Stimulated activated CD4-positive, alpha-beta T cell treated with anti-CD3 and anti-CD28 coated beads, Interleukin-1b, Interleukin-23, amount 100 ng/mL, for 48 hours (primary cell): ENCODE measurements at regions not wholly inside any gene's neighbourhood (a gene's known extent, or its start where the extent isn't known, plus 50 kb on each side); places are given as distances from the start of the nearest gene placed in this dataset.
"Not testable (repeated sequence)": the region's sequence is repeated elsewhere in the genome, so short reads cannot be mapped to it uniquely, and the experiment has no call there.

Experiments
- DNase-seq: peaks from one replicate; pipeline ENCODE4 v3.0.0-alpha.2; 2020

DNA sequence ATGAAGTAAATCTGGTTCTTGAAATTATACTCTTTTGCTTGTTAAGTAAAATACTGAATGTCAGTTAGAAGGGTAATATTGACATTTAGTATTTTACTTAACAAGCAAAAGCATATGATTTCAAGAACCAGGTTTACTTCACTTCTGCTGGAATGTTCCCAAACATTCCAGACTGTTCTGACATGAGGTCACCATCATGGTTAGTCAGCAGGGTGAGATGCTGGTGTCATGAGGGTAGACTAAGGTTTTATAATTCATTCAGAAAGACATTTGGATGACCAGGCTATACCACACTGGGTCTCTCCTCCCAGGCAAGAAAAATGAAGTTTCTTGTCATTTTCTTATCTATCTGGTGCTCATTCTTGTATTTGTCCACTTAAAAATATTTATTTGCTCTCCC lies 414.4 kb upstream of the MMS22L start:
- DNase-seq, result no peak

DNA sequence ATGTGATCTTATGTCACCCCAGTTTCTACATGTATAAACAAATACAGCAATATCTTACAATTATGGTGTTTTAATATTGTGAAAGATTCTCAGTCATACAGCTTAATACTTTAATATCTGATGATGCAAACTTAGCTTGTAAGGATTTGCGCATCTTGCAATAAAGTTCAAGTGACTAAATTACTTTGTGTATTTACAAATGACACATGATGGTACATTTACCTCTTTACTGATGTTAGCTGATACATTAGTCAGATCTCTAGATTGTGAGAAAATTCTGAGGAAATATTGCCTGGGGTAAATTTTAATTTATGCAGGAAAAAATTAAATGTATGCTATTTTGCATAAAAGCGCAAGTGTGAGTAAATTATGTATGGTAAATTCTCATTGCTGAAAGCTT lies 418.8 kb upstream of the MMS22L start:
- no peak for DNase-seq

DNA sequence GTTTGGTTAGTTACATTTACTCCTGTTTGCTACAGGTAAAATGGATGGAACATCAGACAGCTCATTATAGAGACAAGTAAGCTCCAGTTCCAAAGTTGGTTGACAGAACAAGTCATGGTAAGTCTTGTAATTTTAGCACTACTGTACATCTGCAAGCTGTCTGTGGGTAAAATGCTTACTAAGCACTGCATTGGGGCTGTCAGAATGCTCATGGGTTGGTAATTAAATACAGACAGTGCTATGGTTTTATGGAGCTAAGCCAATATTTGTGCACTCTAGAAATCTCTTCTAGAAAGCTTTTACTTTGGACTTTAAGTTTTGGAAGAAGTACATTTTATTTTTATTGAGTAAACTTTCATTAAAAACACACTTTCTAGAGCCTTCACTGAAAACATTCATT lies 419.2 kb upstream of the MMS22L start:
- DNase-seq, result no peak

DNA sequence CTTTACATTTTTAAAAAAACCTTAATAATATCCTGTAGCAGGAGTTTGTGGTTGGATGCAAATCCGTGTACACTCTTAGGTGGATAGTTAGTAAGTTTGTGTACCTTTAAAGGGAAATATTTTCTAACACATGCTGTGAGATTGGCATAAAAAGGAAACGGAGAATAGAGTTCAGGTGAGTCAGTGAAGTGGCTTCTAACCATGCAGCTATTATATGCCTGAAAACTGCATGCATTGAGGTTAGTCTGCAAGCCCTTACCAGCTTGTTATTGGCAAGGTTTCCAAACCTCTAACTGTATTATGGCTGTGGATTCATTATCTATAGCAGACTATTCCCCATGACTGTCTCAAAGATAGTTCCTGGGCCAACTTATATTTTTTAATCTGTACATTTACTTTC lies 420.6 kb upstream of the MMS22L start:
- DNase-seq, result no peak

DNA sequence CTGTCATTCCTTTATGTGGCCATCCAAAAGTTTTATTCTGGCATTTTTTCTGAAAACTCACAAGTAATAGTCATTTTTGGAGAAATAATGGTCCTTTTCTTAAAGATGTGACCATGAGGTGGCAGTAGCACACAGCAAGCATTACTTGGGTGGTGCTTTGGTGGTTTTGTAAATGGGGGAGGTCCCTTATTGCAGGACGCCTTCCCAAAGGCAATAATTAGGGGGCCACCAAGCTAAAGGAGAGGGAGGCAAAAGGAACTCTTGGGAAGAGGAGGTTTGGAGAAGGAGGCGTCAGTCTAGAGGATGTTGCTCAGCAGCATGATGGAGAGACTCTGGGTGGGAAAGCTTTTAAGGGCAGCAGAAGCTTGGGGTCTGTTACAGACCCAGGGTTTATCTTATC lies 422.6 kb upstream of the MMS22L start:
- DNase-seq, result no peak

DNA sequence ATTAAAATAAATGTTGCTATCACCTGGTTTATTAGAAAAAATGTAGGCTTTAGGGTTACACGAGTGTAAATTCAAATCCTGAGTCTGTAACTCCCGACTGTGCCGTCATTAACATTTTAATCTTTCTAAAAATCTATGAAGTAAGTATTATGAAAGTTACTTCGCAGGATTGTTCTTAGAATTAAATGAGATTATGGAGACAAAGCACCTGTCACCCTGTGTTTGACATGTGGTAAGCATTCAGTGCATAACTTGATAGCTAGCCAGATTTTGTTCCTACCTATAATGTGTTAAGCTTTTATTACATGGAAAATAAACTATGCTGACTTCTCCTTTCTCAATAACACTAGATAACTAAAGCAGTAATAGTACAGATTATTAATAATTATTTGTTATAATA lies 429.7 kb upstream of the MMS22L start:
- DNase-seq, result no peak

DNA sequence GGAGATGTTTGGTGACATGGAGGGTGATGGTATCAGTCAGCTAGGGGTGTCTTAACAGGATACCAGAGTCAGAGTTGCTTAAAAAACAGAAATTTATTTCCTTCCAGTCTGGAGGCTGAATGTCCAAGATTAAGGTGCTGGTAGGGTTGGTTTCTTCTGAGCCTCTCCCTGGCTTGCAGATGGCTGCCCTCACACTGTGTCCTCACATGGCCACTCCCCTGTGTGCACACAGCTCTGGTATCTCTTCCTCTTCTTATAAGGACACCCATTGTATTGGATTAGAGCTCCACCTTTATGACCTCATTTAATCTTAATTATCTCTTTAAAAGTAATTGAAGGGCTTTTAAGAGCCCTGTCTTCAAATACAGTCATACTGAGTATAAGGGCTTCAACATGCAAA lies 431.8 kb upstream of the MMS22L start:
- DNase-seq, result no peak

DNA sequence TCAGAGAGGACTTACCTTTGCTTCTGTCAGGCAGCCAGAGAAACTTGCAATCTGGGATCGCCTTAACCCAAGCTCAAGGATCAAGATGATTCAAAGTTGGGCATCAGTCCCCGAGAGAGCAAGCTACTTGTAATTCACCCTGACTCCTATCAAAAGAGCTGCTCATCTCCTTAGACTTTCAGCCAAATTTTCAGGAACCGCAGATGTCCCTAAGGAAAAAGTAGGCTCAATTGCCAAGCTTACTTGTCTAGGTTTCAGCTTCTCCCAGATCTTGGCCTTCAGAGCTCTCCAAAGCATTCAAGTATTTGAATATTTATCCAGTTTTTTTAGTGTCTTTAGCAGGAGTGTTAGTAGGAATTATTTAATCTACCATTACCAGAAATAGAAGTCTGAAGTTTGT lies 434.1 kb upstream of the MMS22L start:
- no peak for DNase-seq

DNA sequence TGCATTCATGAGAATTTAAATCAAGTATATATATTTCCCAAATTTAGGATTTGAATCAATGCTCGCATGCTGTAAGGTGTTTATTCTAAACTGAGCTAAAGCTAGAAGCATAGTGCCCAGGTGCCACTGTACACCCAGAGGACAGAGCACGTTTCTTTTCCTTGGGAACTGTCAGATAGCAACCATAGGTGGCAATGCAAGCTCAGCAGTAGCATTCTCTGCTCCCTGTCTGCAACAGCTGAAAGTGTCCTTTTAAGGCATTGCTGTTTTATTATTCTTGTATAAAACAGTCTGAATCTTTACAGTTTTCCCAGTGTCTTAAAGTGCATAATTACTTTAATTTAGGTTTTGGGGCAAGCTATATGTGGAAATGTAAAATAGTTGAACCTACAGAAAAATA lies 443.4 kb upstream of the MMS22L start:
- DNase-seq, result no peak

DNA sequence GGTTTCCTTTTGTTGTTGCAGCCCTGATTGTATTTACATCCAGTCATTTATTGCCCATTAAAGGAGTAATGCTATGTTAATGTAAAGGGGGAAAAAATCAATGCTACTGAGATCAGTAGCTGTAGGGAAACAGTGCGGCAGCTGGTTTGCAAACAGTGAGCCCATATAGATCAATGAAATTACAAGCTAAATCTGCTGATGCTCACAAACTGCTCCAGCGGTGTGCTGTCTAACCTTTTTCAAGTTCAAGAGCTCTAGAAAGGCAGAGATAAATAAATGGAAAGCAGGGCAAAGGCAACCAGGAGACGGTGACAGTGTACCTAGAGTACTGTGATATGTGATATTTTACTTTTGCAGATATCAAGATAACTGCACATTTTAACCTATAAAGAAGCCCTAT lies 449.0 kb upstream of the MMS22L start:
- no peak for DNase-seq

DNA sequence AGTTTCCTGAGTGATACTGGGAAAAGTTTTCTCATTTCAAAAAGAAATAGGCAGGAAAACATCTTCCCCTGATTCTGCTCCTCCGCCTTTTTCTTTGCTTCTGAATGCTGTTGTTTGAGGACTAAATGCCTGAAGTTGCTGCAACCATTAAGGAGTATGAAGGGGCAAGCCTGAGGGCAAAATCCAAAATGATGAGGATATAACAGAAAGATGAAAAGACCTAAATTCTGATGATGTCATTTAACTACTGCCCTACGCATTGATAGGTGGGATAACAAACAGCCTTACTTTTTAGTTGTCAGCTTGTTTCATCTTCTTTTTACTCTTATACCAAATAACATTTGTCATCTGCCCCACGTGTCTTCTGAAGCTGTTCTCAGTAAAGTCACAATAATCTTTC lies 474.6 kb upstream of the MMS22L start:
- no peak for DNase-seq

DNA sequence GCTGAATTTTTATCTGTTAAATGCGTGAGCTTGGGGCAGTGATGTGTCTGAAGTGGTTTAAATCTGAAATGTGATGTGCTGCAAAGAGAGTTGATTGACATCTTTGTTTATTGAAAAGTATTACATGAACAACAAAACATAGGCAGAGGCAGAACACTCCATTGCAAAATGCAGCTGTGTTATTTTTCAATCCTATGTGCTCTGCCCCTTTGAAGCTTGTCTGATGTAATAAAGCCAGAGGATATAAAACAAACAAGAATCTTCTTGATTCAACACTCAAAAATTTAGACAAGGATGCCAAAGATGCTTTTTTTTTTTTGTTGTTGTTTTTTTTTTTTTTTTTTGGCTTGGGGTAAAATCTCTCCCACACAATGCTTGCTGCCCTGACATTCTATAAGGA lies 482.4 kb upstream of the MMS22L start:
- no peak for DNase-seq

DNA sequence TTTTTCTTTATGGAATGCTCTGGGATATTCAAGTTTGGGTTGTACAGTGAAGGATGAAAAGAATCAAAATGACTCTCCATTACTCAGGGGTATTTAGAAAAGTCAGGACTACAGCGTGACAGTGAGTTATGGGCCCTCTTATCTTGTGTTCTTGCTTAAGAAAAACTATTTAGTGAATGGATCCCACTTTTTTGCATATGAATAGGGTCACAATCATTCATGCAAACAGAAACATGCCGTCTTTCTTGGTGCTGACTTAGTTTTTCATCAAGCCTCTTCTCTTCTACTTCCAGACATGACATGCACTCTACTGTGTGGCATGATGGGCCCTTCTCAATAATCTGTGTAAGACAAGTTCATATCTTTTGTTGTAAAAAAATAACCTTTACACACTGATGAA lies 488.4 kb upstream of the MMS22L start:
- DNase-seq, result no peak

DNA sequence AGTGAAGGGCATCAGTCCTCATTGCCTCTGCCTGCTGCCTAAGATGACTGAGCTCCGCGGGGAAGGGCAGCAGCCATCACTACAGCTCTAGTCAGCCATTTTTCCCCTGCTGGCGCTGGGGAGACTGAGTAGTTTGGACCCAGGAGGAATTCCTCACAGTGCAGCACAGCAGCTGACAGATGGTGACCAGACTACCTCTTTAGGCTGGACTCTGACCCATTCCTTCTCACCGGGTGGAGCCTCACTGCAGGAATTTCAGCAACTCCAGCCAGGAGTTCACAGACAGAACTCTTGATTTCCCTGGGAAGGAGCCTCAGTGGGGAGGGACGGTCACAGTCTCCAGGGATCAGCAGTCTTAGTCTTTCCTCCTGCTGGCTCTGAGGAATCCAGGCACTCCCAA lies 492.0 kb upstream of the MMS22L start:
- DNase-seq, result no peak

DNA sequence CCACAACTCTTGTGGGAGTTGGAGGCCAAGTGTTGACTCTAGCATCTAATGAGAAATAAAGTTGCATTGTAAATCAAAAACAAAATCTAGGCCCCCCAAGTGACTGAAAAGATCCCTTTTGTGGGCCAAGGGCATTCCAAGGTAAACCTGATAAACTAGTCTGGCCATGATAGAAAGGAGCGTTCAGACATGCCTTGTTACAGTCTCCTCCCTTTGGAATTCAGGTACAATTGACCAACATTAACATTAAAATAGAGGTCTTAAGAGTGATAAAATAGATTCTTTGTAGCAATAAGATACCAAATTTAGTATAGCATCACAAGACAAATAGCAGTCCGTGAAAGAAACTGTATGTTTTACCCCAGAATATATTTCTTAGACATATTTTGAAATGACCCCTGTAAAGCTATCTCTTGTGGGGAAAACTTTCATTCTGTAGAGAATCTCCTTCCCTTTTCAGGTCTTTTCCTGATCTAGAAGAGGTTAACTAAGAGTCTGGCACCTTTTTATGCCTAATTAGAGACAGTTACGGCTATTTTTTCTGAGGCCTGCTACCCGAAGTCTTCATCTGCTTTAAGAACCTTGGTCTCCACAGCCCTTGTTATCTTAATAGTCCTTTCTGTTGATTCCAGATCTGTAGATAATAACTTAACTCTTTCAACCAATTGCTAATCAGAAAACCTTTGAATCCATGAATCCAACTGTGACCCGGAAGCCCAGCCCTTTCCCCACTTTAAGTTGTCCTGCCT lies 495.4 kb upstream of the MMS22L start:
- no peak for DNase-seq

DNA sequence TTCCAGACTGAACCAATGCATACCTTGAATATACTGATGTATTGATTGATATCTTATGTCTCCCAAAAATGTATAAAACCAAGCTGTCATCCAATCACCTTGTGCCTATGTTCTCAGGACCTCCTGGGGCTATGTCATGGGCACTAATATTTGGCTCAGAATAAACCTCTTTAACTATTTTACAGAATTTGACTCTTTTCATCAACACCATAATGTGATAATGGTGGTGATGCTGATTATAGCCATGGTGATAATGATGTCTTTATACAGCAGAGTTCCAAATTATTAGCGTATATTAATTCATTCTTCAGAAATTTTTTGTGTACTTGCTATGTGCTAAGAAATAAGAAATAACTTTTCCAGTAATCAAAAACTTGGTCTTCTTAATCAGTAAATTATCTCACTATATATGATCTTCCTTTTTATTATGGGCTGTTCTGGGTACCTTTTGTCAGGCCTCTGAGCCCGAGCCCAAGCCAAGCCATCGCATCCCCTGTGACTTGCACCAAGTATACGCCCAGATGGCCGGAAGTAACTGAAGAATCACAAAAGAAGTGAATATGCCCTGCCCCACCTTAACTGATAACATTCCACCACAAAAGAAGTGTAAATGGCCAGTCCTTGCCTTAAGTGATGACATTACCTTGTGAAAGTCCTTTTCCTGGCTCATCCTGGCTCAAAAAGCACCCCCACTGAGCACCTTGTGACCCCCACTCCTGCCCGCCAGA lies 496.2 kb upstream of the MMS22L start:
- not testable (repeated sequence) for DNase-seq

DNA sequence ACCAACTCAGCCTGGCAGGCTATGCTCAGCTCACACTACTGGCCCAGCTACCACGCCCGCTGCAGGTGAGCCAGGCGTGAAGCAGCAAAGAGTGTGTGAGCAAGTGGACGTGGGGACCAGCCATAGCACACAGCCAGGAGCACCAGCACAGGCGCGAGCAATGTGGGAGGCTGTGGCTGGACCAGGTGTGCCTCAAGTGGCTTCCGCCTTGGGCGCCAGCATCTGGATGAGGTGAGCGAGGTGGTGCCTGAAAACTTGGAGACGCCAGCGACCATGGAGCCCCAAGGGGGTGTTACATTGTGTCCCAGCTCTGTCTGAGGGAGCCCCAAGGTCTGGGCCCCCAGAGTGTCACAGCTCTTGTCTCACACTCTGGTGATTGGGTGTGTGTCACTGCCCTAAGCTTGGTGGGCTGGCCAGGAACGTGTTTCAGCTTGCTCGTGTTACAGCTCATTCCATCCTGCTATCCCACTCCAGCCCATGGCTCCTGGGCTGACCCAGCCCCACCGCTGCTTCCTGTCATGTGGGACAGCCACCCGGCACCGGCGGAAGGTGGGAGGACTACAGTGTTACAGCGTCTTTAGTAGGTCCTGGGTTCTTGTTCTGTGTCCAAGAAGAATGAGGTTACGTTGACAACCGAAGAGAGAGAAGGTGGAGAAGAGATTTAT lies 508.0 kb upstream of the MMS22L start:
- DNase-seq, result no peak

DNA sequence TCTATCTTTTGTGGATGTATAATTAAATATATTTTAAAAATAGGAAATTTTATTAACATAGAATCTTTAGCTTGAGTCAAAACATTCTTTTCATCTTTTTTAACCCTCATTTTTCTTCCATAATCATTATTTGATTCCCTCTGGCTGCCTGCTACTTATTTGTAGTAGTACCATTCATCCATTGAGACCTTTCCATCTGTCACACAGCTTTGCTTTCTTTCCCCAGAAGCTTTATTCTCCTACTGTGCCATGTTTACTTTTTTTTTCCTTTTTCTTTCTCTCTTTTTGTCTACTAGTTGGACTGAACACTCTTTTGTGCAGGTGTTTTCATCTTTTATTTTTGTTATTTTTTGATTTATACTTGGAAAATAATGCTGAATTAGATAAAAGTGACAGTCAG lies 522.6 kb upstream of the MMS22L start:
- no peak for DNase-seq

DNA sequence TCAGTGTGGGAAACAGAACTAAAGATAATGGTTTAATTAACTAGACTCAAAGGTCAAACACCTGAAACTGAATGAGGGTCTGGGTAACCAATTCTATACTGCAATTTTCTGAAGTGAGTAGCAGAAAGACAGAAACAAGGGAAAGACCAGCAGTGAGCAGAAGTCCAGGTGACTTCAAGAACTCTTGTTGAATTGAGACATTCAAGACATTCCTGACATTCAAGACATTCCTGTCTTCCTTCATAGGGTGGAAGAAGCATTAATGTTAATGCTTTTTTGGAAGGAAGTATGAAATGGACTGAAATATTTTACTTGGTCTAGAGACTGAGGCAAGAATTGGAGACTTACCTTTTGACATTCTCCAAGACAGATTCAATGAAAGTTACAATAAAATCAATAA lies 529.9 kb upstream of the MMS22L start:
- DNase-seq, result no peak

DNA sequence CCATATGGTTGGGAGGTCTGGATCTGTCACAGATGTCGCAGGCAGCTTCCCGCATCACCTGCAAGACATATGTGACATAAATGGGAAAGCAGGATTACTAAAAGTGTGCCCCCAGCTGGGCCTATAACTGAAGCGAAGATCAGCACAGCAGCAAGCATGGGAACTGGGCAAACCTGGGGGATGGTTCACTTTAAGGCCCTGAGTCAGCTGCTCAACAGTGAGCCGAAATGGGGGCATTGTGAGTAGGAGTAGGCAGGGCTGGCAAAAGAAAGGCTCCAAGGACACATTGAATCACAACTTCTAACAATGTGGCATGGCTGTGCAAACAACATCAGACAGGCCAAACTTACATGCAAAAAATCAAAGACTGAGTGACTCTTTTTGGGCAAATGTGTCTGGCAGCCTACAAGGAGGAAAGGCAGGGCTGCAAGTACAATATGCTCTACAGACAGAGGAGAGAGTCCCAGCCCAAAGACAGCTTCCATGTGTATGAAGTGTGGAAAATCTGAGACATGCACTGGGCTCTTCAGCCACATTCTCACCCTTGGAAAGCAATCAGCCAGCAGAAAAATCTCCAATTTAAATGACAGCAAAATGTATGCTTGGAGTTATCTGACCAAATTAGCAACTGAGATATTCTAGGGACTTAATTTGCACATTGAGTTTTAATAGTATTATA lies 531.0 kb upstream of the MMS22L start:
- no peak for DNase-seq

DNA sequence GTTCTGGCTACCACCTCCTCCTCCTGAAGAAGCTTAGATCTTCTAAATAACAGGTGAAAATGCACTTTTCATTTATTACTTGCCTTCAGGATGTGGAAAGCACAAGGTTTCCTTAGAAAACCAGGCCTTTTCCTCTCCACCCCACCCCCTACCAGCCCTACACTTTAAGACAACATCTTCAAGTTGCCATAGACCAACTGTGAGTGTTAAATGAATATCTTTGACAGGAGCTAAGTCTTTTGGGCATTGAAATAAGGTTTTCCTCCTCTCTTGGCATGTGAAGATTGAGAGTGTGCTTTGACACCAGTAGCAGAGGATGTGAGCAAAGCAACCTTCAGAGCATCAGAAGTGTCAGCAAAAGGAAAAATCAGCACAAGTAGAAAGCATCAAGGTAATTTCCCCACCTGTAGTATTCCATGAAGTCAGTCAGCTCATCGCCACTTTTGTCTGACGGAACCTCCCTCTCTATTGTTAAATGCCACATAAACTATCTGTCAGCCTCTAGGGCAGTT lies 532.3 kb upstream of the MMS22L start:
- DNase-seq, result no peak

DNA sequence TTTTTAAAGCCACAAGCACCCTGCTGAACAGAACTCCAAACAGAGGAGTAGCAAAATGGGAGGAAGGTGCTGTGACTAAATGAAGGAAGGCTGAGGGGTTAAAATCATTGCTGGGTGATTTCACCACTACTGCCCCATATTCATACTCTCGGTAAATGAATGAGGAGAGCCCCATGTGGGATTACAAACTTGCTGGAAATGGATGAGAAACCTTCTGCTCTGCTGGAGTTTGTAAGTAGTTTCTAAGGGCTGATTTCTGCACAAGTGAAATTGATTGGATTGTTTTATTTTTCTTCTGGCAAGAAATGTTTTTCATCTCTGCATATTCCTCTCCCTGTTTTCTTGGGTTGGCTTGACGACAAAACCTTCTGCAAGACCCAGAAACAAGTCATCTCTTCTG lies 533.5 kb upstream of the MMS22L start:
- no peak for DNase-seq

DNA sequence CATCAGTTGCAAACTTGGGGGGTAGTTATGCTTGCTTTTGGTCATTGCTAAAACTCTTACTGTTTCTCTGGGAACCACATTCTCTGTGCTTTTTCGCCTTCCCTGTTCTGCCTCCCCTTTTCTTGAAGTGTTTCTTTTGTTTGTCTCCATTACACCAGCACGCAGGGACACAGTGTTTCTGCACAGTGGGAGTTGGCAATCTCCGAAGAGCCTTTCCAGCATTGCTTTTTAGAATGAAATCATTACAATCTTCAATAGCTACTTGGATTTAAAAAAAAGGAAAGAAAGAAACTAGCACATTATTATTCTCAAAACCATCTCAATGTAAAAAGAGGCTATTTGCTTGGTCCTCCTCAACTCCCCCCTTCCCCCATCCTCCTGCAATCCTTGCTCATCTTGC lies 536.7 kb upstream of the MMS22L start:
- no peak for DNase-seq

DNA sequence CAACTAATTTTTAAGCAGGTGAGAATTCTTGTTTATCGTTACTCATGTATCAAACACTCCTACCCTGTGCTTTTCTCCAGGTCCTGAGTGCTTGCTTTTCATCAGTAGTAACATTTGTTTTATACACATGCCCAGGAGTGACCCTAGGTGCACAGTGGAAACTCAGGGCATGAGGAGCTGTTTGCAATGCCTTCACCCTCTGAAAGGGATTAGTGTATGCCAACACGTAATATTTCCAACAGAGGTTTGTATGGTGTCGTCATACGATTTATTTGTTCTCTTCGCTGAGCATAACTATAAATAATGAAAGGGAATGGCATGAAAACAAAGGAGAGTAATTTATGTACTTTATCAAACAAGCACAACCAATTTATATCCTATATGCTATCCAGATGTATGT lies 537.4 kb upstream of the MMS22L start:
- DNase-seq, result no peak
